C4-2B (cell line): ENCODE measurements at regions not wholly inside any gene's neighbourhood (a gene's known extent, or its start where the extent isn't known, plus 50 kb on each side); places are given as distances from the start of the nearest gene placed in this dataset.

ENCODE experiments used
- ZFX ChIP-seq: fragments of 450-650 bp; IDR thresholded peaks from 2 replicates; pipeline ENCODE4 v1.6.1; 2017
- TF ChIP-seq, protein P1 (sequence below): fragments of 450-650 bp; conservative IDR thresholded peaks from 2 replicates; pipeline ENCODE4 v1.5.1; 2017; ENCODE audit warnings: mild to moderate bottlenecking

DNA sequence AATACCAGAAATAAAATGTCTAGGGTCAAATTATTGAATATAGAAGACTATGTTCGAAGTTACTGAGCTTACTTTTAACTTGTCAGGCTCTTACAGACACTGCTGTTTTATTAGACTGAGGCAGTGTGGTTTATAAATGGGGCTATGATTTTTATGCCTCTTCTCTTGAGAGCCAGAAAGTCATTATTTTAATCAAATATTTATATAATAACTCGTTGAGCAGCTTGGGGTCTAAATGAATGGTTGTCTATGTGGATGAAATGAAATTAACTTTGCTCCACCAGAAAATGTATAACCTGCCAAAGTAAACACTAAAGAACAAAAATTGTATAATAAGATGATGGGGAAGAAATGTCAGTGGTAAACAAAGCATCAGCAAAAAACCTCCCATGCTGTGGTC lies 175.6 kb upstream of the THSD7A start:
- TF ChIP-seq, protein P1, sequence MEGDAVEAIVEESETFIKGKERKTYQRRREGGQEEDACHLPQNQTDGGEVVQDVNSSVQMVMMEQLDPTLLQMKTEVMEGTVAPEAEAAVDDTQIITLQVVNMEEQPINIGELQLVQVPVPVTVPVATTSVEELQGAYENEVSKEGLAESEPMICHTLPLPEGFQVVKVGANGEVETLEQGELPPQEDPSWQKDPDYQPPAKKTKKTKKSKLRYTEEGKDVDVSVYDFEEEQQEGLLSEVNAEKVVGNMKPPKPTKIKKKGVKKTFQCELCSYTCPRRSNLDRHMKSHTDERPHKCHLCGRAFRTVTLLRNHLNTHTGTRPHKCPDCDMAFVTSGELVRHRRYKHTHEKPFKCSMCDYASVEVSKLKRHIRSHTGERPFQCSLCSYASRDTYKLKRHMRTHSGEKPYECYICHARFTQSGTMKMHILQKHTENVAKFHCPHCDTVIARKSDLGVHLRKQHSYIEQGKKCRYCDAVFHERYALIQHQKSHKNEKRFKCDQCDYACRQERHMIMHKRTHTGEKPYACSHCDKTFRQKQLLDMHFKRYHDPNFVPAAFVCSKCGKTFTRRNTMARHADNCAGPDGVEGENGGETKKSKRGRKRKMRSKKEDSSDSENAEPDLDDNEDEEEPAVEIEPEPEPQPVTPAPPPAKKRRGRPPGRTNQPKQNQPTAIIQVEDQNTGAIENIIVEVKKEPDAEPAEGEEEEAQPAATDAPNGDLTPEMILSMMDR: no peak
- no peak for TF ChIP-seq ZFX
